Esophagus (tissue), 2 donors: ENCODE measurements at regions not wholly inside any gene's neighbourhood (a gene's known extent, or its start where the extent isn't known, plus 50 kb on each side); places are given as distances from the start of the nearest gene placed in this dataset.
"Not testable (repeated sequence)": the region's sequence is repeated elsewhere in the genome, so short reads cannot be mapped to it uniquely, and the experiment has no call there.

Experiments
- H3K27ac ChIP-seq, 2 donors: one replicate each; pipeline ENCODE4 v1.5.1; 2013; ENCODE audit warnings: low read depth in 2 of 2, mild to moderate bottlenecking in 2 of 2, inconsistent platforms in 1 of 2, low read length in 1 of 2, moderate library complexity in 1 of 2
- H3K27me3 ChIP-seq, 2 donors: one replicate each; pipeline ENCODE4 v1.6.1; 2013; ENCODE audit warnings: low read length in 2 of 2, control low read depth in 1 of 2, mild to moderate bottlenecking in 1 of 2; ENCODE audit not compliant: insufficient read depth in 2 of 2, control insufficient read depth in 1 of 2
- H3K36me3 ChIP-seq, 2 donors: one replicate each; pipeline ENCODE4 v1.6.1; 2013; ENCODE audit warnings: low read length in 1 of 2; ENCODE audit not compliant: control insufficient read depth in 2 of 2, insufficient read depth in 2 of 2
- H3K4me1 ChIP-seq, 2 donors: one replicate each; pipeline ENCODE4 v1.6.1; 2013; ENCODE audit warnings: low read length in 1 of 2; ENCODE audit not compliant: control insufficient read depth in 2 of 2, insufficient read depth in 2 of 2
- H3K4me3 ChIP-seq, 2 donors: one replicate each; pipeline ENCODE4 v1.5.1; 2013; ENCODE audit warnings: low read length in 2 of 2, mild to moderate bottlenecking in 2 of 2, low read depth in 1 of 2, moderate library complexity in 1 of 2
- H3K9me3 ChIP-seq, 2 donors: one replicate each; pipeline ENCODE4 v1.6.1; 2013; ENCODE audit warnings: mild to moderate bottlenecking in 2 of 2, low read depth in 1 of 2, low read length in 1 of 2, moderate library complexity in 1 of 2; ENCODE audit not compliant: control insufficient read depth in 2 of 2, insufficient read depth in 1 of 2
- WGBS, 2 donors: extraction: QIAGEN DNeasy Blood & Tissue Kit; methylation state at CpG; one replicate each; pipeline ENCODE4 v1.1.7; 2013; 5-methylcytosine and 5-hydroxymethylcytosine counted together
- donor health status: healthy with polysubstance abuse.
- donor health status: Bipolar disorder and iron deficiency.

DNA sequence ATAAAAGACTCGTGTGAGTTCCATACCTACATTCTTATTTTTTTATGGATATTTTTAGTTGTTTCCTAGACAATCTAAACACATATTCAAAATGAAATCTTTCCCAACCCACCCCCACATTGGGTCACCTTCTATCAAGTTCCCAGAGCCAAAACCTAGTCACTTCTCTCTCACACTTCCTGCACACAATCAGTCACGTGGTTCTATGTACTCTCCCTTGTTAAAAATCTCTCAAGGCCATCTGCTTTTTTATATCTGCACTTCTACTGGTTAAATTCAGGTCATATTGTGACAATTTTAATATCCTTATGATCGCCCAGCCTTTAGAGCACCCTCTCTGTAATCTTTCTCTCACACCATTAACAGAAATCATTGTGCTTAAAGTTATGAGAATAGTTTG lies 175.0 kb upstream of the SYT10 start:
- no peak overlapping the region for H3K4me3 ChIP-seq
- no peaks in the 10 kb centered on the region for H3K4me1 ChIP-seq
- no peaks in the 10 kb centered on the region for H3K36me3 ChIP-seq
- H3K27ac ChIP-seq = no peak overlapping the region
- WGBS, 2 donors = 73 to 78% methylated on average over 3 of the region's 3 CpGs
- H3K27me3 ChIP-seq = no peaks in the 10 kb centered on the region
- H3K9me3 ChIP-seq = peaks cover 0 to 4% of the 10 kb centered on the region in 2 donors

DNA sequence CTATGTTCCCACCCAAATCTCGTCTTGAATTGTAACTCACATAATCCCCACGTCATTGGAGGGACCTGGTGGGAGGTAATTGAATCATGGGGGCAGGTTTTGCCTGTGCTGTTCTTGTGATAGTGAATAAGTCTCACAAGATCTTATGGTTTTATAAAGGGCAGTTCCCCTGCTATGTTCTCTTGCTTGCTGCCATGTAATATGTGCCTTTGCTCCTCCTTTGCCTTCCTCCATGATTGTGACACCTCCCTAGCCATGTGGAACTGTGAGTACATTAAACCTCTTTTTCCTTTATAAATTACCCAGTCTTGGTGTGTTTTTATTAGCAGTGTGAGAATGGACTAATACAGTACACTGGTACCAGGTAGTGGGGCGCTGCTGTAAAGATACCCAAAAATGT lies 177.6 kb upstream of the SYT10 start:
- no peak overlapping the region for H3K4me3 ChIP-seq
- peaks cover 0 to 4% of the 10 kb centered on the region in 2 donors for H3K9me3 ChIP-seq
- WGBS, 2 donors = 78 to 79% methylated on average over 3 of the region's 3 CpGs
- H3K27me3 ChIP-seq = no peaks in the 10 kb centered on the region
- no peaks in the 10 kb centered on the region for H3K36me3 ChIP-seq
- H3K27ac ChIP-seq = no peak overlapping the region
- no peaks in the 10 kb centered on the region for H3K4me1 ChIP-seq

DNA sequence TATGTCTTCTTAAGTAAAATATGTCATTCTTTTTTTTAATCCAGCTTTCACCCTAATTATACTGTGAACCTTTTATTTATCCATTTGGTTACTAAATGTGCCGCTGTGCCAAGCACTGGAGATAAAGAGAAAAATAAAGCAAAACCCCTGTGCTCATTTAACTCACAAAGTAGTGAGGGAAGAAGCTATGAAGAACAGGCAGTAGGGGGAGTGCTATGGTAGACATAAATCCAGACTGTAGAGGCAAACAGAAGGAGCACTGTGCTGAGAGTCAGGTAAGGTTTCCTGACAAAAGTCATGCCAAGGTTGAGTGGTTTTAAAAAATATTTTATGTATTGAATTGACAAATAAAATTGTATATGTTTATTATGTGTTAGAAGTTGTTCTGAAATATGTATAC lies 188.5 kb upstream of the SYT10 start:
- no peak overlapping the region for H3K4me3 ChIP-seq
- H3K27me3 ChIP-seq = no peaks in the 10 kb centered on the region
- H3K27ac ChIP-seq = no peak overlapping the region
- H3K36me3 ChIP-seq = no peaks in the 10 kb centered on the region
- 92 to 94% methylated on average over 1 of the region's 1 CpG for WGBS, 2 donors
- no peaks in the 10 kb centered on the region for H3K4me1 ChIP-seq
- no peaks in the 10 kb centered on the region for H3K9me3 ChIP-seq

DNA sequence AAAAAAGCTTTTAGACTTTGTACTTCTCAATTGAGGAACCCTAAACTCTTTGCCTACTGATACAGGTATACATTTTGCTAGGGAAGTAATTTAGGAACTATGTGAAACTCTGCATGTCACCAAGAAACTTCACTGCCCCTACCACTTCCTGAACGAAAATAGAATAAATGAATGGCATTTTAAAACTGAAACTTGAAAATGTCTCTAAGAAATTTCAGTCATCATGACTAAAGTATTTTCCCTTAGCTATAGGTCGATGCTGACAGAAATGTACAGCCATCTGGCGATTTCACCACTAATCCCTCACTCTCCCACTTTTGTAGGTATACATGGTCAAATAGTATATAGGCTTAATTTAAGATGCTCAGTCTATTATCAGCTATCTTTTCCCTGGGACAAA lies 194.9 kb upstream of the SYT10 start:
- Histone ChIP-seq H3K27ac (no peak overlapping the region), H3K4me1 (no peaks in the 10 kb centered on the region), H3K27me3 (no peaks in the 10 kb centered on the region), H3K9me3 (no peaks in the 10 kb centered on the region), H3K36me3 (no peaks in the 10 kb centered on the region), H3K4me3 (no peak overlapping the region)
- WGBS, 2 donors = 54 to 61% methylated on average over 3 of the region's 3 CpGs

DNA sequence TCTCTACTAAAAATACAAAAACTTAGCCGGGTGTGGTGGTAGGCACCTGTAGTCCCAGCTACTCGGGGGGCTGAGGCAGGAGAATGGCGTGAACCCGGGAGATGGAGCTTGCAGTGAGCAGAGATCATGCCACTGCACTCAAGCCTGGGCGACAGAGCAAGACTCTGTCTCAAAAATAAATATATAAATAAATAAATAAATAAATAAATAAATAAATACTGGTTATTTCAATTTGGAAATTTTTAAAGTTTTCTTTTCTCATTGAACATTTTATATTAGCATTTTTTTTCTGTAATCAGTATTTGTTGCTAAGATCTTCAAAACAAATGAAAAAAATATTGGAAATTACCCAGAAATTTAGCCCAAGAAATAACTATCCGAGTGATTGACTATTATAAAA lies 197.3 kb upstream of the SYT10 start:
- not testable (repeated sequence) for H3K27ac ChIP-seq, H3K4me3 ChIP-seq, H3K36me3 ChIP-seq, H3K4me1 ChIP-seq, H3K9me3 ChIP-seq, H3K27me3 ChIP-seq
- 88 to 89% methylated on average over 6 of the region's 6 CpGs for whole genome bisulfite sequencing, 2 donors

DNA sequence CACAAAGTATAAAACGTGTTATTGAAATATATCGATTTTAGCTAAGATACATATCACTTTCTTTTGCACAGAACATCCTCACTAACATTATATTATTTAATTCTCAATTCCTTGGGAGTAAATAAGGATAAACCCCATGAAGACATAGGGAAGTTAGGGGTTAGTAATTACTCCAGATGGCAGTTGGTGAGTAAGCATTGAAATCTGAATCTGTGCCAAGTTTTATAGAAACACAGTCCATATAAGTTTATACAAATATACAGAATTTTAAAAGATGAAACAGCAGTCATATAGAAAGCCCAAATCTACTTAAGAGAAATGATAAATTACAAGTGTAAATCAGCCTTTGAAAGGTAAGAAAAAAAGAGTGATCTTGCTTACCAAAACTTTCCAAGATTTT lies 200.4 kb upstream of the SYT10 start:
- WGBS, 2 donors = 68 to 94% methylated on average over 2 of the region's 2 CpGs
- no peaks in the 10 kb centered on the region for H3K4me1 ChIP-seq
- no peak overlapping the region for H3K27ac ChIP-seq
- no peaks in the 10 kb centered on the region for H3K9me3 ChIP-seq
- no peaks in the 10 kb centered on the region for H3K36me3 ChIP-seq
- no peak overlapping the region for H3K4me3 ChIP-seq
- no peaks in the 10 kb centered on the region for H3K27me3 ChIP-seq

DNA sequence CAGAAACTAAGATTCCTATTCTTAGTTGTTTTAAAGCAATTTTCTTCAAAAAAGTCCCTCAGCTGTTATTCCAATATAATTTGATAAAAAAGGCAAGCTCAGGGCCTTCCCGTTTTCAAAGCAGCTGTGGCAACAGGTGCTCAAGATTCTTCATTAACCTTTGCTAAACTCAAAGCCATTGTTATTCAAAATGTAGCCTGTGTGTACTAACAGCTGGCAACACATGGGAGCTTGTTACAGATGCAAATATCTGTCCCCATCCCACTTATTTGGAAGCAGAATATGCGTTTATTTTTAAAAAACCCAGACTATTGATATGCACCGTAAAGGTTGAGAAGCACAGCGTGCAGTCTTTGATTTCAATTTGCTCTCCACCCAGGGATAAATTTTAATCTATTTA lies 210.4 kb upstream of the SYT10 start:
- 80% methylated on average over 4 of the region's 4 CpGs for WGBS, 2 donors
- Histone ChIP-seq H3K4me1 (no peaks in the 10 kb centered on the region), H3K27ac (no peak overlapping the region), H3K9me3 (no peaks in the 10 kb centered on the region), H3K4me3 (no peak overlapping the region), H3K27me3 (no peaks in the 10 kb centered on the region), H3K36me3 (no peaks in the 10 kb centered on the region)

DNA sequence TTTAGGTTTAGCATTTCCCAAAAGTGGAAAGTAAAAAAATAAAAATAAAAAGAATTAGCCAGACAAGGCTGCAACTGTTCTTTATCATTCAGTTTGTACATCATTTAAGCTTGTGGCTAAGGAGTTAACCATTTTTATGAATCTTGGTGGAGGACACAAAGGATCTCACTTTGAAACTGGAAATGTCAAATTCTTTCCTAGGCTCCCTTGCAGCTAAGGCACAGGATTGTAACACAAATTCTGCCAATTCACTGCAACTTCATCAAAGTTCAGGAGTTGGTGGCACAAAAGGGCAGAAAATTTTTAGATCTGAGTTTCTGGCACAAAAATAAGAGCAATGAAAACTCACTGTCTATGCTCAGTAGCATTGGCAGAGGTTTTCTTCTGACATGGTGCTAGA lies 211.2 kb upstream of the SYT10 start:
- H3K4me1 ChIP-seq = no peaks in the 10 kb centered on the region
- no peaks in the 10 kb centered on the region for H3K9me3 ChIP-seq
- no peak overlapping the region for H3K27ac ChIP-seq
- no peak overlapping the region for H3K4me3 ChIP-seq
- no peaks in the 10 kb centered on the region for H3K27me3 ChIP-seq
- no peaks in the 10 kb centered on the region for H3K36me3 ChIP-seq

DNA sequence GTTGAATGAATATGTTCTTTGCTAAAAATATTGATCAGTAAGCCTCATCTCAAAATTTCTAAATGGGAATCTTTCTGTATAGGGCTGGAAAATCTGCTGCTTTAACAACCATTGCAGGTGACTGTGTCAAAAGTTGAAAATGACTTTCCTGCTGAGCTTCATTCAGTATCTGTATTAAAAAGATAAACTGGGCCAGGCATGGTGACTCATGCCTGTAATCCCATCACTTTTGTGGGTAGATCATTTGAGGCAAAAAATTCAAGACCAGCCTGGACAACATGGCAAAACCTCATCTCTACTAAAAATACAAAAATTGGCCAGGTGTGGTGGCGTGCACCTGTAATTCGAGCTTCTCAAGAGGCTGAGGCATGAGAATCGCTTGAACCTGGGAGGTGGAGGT lies 213.7 kb upstream of the SYT10 start:
- no peaks in the 10 kb centered on the region for H3K36me3 ChIP-seq
- no peaks in the 10 kb centered on the region for H3K4me1 ChIP-seq
- no peak overlapping the region for H3K27ac ChIP-seq
- no peaks in the 10 kb centered on the region for H3K9me3 ChIP-seq
- no peak overlapping the region for H3K4me3 ChIP-seq
- H3K27me3 ChIP-seq = no peaks in the 10 kb centered on the region
- WGBS, 2 donors = 88% methylated on average over 3 of the region's 3 CpGs

DNA sequence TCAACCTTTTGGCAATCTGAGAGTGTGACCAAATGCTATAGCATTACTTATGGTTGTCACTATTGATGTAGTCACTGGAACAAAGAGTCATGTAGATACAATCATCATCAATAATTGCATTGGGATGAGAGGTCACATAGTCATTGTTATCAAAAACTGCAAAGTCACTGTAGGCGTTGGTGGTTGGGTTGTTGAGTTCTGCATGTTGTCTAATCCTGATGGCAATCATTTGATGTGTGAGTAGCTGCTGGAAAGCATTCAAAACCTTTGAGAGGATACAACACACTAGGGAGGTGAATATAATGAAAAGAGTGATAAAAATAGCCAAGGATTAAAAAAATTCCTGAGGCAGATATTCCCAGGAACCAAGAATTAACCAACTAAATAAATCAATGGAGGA lies 214.7 kb upstream of the SYT10 start:
- 48 to 54% methylated on average over 1 of the region's 1 CpG for WGBS, 2 donors
- H3K27ac ChIP-seq = no peak overlapping the region
- H3K4me3 ChIP-seq = no peak overlapping the region
- H3K9me3 ChIP-seq = no peaks in the 10 kb centered on the region
- no peaks in the 10 kb centered on the region for H3K27me3 ChIP-seq
- no peaks in the 10 kb centered on the region for H3K4me1 ChIP-seq
- H3K36me3 ChIP-seq = no peaks in the 10 kb centered on the region
